Ovary (tissue), 3 donors: ENCODE measurements at regions not wholly inside any gene's neighbourhood (a gene's known extent, or its start where the extent isn't known, plus 50 kb on each side); places are given as distances from the start of the nearest gene placed in this dataset.

Experiments
- CTCF ChIP-seq, 3 donors: fragments of 450-650 bp in 2 of 3; fragments of 200-600 bp in 1 of 3; IDR thresholded peaks; one replicate each; pipeline versions ENCODE4 v1.5.1 to v1.8.0; 2016 to 2022; ENCODE audit warnings: antibody characterized with exemption in 3 of 3, mild to moderate bottlenecking in 1 of 3
- POLR2A ChIP-seq: fragments of 450-650 bp; IDR thresholded peaks from one replicate; pipeline ENCODE4 v1.6.1; 2017; ENCODE audit warnings: antibody characterized with exemption, mild to moderate bottlenecking, moderate library complexity
- donor health status: DM: no; HTN: no; CAD: no.

- TF ChIP-seq CTCF (IDR thresholded peaks at IDR 0.05) (no peak), POLR2A (no peak)
Observed at GRCh38 chrX:132277953-132278614, 58.8 kb upstream of the RAP2C start.
